ENCODE measurements at regions not wholly inside any gene's neighbourhood (a gene's known extent, or its start where the extent isn't known, plus 50 kb on each side); places are given as distances from the start of the nearest gene placed in this dataset.

- no peak for DNase-seq (ENCODE audit: low spot score)
Measured at GRCh38 chr5:30605693-30606268, 587.7 kb upstream of the CDH6 start.

GRCh38 chr5:30604648-30605262 is 588.7 kb upstream of the CDH6 start:
- DNase-seq (ENCODE audit: low spot score): no peak

GRCh38 chr5:30600892-30601291 is 592.6 kb upstream of the CDH6 start:
- DNase-seq (ENCODE audit: low spot score): no peak

- no peak for DNase-seq (ENCODE audit: low spot score)
Measured at GRCh38 chr5:30596495-30597064, 596.9 kb upstream of the CDH6 start.

- DNase-seq (ENCODE audit: low spot score): no peak
Measured at GRCh38 chr5:30594331-30594730, 599.2 kb upstream of the CDH6 start.

GRCh38 chr5:30592833-30593232 is 600.7 kb upstream of the CDH6 start:
- DNase-seq (ENCODE audit: low spot score): no peak

GRCh38 chr5:30581198-30581935 is 612.1 kb upstream of the CDH6 start:
- peak; percentile 77 for DNase-seq (ENCODE audit: low spot score)

GRCh38 chr5:30574761-30575160 is 618.7 kb upstream of the CDH6 start:
- no peak for DNase-seq (ENCODE audit: low spot score)

- DNase-seq (ENCODE audit: low spot score): no peak
Measured at GRCh38 chr5:30572279-30572678, 621.2 kb upstream of the CDH6 start.

- DNase-seq (ENCODE audit: low spot score): peak; percentile 1
Measured at GRCh38 chr5:30561771-30562170, 631.7 kb upstream of the CDH6 start.

- no peak for DNase-seq (ENCODE audit: low spot score)
Measured at GRCh38 chr5:30551618-30552017, 641.9 kb upstream of the CDH6 start.

GRCh38 chr5:30548580-30549305 is 644.7 kb upstream of the CDH6 start:
- no peak for DNase-seq (ENCODE audit: low spot score)

- no peak for DNase-seq (ENCODE audit: low spot score)
Measured at GRCh38 chr5:30540150-30540549, 653.3 kb upstream of the CDH6 start.

- peak; percentile 1 for DNase-seq (ENCODE audit: low spot score)
Measured at GRCh38 chr5:30539004-30539634, 654.4 kb upstream of the CDH6 start.

GRCh38 chr5:30525353-30525752 is 668.1 kb upstream of the CDH6 start:
- DNase-seq (ENCODE audit: low spot score): no peak

GRCh38 chr5:30524428-30524827 is 669.1 kb upstream of the CDH6 start:
- DNase-seq (ENCODE audit: low spot score): no peak

- no peak for DNase-seq (ENCODE audit: low spot score)
Measured at GRCh38 chr5:30523061-30523460, 670.4 kb upstream of the CDH6 start.

- DNase-seq (ENCODE audit: low spot score): no peak
Measured at GRCh38 chr5:30505014-30505886, 688.2 kb upstream of the CDH6 start.

GRCh38 chr5:30502277-30502676 is 691.2 kb upstream of the CDH6 start:
- no peak for DNase-seq (ENCODE audit: low spot score)

GRCh38 chr5:30501065-30501464 is 692.4 kb upstream of the CDH6 start:
- no peak for DNase-seq (ENCODE audit: low spot score)

GRCh38 chr5:30500513-30500912 is 693.0 kb upstream of the CDH6 start:
- DNase-seq (ENCODE audit: low spot score): no peak
